Keratinocyte (primary cell): ENCODE measurements at regions not wholly inside any gene's neighbourhood (a gene's known extent, or its start where the extent isn't known, plus 50 kb on each side); places are given as distances from the start of the nearest gene placed in this dataset.

ENCODE experiments used
- DNase-seq: peaks from one replicate; pipeline ENCODE4 v3.0.0-alpha.2; 2011; ENCODE audit warnings: low read depth, missing footprints, low spot score
- FAIRE-seq: peaks from 2 replicates; lab custom pipeline; 2011; peaks lifted over from hg19 to GRCh38; lab: Jason Lieb, UNC
- H2AFZ ChIP-seq: 2 replicates; pipeline ENCODE4 v1.6.0; 2012; ENCODE audit warnings: low read length, control low read depth, inconsistent platforms; ENCODE audit not compliant: control insufficient read depth
- H3K27ac ChIP-seq: 2 replicates; pipeline ENCODE4 v1.5.1; 2011; ENCODE audit warnings: low read length; ENCODE audit not compliant: control insufficient read depth, insufficient read depth
- H3K27me3 ChIP-seq: 3 replicates; pipeline ENCODE4 v1.6.0; 2011; ENCODE audit warnings: low read length; ENCODE audit not compliant: control insufficient read depth, insufficient read depth; ENCODE audit errors: extremely low read depth
- H3K36me3 ChIP-seq, 2 experiments: 2 replicates in 1 of 2; 3 replicates in 1 of 2; pipeline ENCODE4 v1.5.1; 2011; ENCODE audit warnings: low read length in 2 of 2, mild to moderate bottlenecking in 1 of 2; ENCODE audit not compliant: control insufficient read depth in 2 of 2, insufficient read depth in 2 of 2; ENCODE audit errors: extremely low read depth in 1 of 2
- H3K4me1 ChIP-seq: 3 replicates; pipeline ENCODE4 v1.5.1; 2011; ENCODE audit warnings: low read length; ENCODE audit not compliant: control insufficient read depth, insufficient read depth; ENCODE audit errors: extremely low read depth
- H3K4me2 ChIP-seq: 3 replicates; pipeline ENCODE4 v1.6.0; 2011; ENCODE audit warnings: low read depth, low read length; ENCODE audit not compliant: control insufficient read depth, insufficient read depth; ENCODE audit errors: extremely low read depth
- H3K4me3 ChIP-seq, 3 experiments: fragments of 200-600 bp in 1 of 3; sonication (generic) in 1 of 3; 2 replicates in 2 of 3; 3 replicates in 1 of 3; pipeline ENCODE4 v1.5.1; 2011 to 2016; ENCODE audit warnings: low read length in 3 of 3, mild to moderate bottlenecking in 3 of 3, control low read depth in 2 of 3, inconsistent platforms in 1 of 3, low read depth in 1 of 3, mixed read lengths in 1 of 3, mixed run types in 1 of 3, moderate library complexity in 1 of 3; ENCODE audit not compliant: control insufficient read depth in 2 of 3, insufficient read depth in 2 of 3; ENCODE audit errors: extremely low read depth in 1 of 3
- H3K79me2 ChIP-seq: 2 replicates; pipeline ENCODE4 v1.6.0; 2012; ENCODE audit warnings: low read length; ENCODE audit not compliant: control insufficient read depth, insufficient read depth
- H3K9ac ChIP-seq: 3 replicates; pipeline ENCODE4 v1.6.0; 2011; ENCODE audit warnings: low read length; ENCODE audit not compliant: control insufficient read depth, insufficient read depth; ENCODE audit errors: extremely low read depth
- H3K9me1 ChIP-seq: 3 replicates; pipeline ENCODE4 v1.6.0; 2011; ENCODE audit warnings: low read length; ENCODE audit not compliant: control insufficient read depth, insufficient read depth; ENCODE audit errors: extremely low read depth
- H3K9me3 ChIP-seq: 2 replicates; pipeline ENCODE4 v1.5.1; 2012; ENCODE audit warnings: low read depth, low read length; ENCODE audit not compliant: control insufficient read depth
- H4K20me1 ChIP-seq: 3 replicates; pipeline ENCODE4 v1.6.0; 2011; ENCODE audit warnings: low read length; ENCODE audit not compliant: control insufficient read depth, insufficient read depth; ENCODE audit errors: extremely low read depth
- EZH2 ChIP-seq: IDR thresholded peaks from one replicate; pipeline ENCODE4 v1.6.1; 2012; ENCODE audit warnings: inconsistent platforms, mild to moderate bottlenecking, low read length, moderate library complexity
- dilution Hi-C: fragments of 300-500 bp; cut with MboI; formaldehyde crosslinking; loops from one replicate; pipeline ENCODE4 v1.7.0; 2020; ENCODE audit warnings: low sequenced_read_pairs; ENCODE audit not compliant: extremely low pct_ligation_motif_present
- TF ChIP-seq, protein P1 (sequence below), 3 experiments: IDR thresholded peaks in 1 of 3; conservative IDR thresholded peaks in 1 of 3; optimal IDR thresholded peaks in 1 of 3; 2 replicates in 2 of 3; 3 replicates in 1 of 3; pipeline versions ENCODE3 to v1.5.1; 2011; ENCODE audit warnings: low read length in 3 of 3, mild to moderate bottlenecking in 3 of 3, moderate library complexity in 2 of 3, control low read depth in 1 of 3, inconsistent platforms in 1 of 3; ENCODE audit not compliant: insufficient read depth in 2 of 3; ENCODE audit errors: extremely low read depth in 1 of 3

DNA sequence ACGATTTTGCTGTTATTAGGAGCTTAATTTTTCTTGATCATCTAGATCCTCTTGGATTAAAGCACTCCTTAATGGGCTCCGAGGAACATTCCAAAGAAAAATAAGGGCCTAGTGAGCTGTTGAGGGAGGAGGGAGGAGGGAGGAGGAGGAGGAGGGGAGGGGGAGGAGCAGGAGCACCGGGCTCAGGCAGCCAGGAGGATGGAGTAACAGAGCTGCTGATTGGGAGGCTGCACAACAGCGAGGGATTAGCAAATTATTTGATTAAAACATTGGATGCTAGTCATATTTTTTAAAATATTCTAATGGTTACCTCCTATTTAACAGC lies 302.1 kb upstream of the RRP15 start:
- DNase-seq (no peak), FAIRE-seq (no peak)
- H3K27ac ChIP-seq = no peak overlapping the region
- no peak for TF ChIP-seq EZH2
- no peak overlapping the region for H2AFZ ChIP-seq
- H3K4me2 ChIP-seq = no peak overlapping the region
- no peaks in the 10 kb centered on the region for H3K4me1 ChIP-seq
- no peak overlapping the region for H3K9ac ChIP-seq
- no peaks in the 10 kb centered on the region for H3K36me3 ChIP-seq
- H3K79me2 ChIP-seq = no peaks in the 10 kb centered on the region
- dilution Hi-C loops = no loop called here
- H3K4me3 ChIP-seq = no peak overlapping the region
- H3K9me3 ChIP-seq = no peaks in the 10 kb centered on the region
- H3K27me3 ChIP-seq = no peaks in the 10 kb centered on the region
- H3K9me1 ChIP-seq = no peaks in the 10 kb centered on the region
- no peaks in the 10 kb centered on the region for H4K20me1 ChIP-seq

DNA sequence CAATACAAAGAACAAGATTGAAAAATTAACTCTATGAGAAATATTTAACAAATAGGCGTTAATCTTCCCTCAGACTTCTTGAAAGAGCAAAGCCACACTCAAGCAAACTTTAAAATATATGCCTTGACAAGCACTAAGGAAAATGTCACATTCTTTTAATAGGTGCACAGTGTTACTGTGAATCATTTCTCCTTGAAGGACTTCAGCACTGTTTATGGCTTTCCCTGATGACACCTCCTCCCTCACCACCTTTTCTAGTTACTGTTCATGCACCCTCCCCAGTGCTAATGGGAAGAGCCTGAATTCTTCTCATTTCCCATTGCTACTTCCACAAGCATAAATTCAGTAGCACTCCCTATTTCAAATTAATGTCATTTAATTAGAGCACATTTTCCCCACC lies 299.5 kb upstream of the RRP15 start:
- Histone ChIP-seq H3K36me3 (no peaks in the 10 kb centered on the region), H3K27ac (no peak overlapping the region), H2AFZ (no peak overlapping the region), H4K20me1 (no peaks in the 10 kb centered on the region), H3K9ac (no peak overlapping the region), H3K27me3 (no peaks in the 10 kb centered on the region), H3K4me1 (no peaks in the 10 kb centered on the region), H3K9me1 (no peaks in the 10 kb centered on the region), H3K79me2 (no peaks in the 10 kb centered on the region), H3K4me3 (no peak overlapping the region), H3K9me3 (no peaks in the 10 kb centered on the region), H3K4me2 (no peak overlapping the region)
- FAIRE-seq (no peak), DNase-seq (no peak)
- dilution Hi-C loops = no loop called here
- TF ChIP-seq, protein P1, sequence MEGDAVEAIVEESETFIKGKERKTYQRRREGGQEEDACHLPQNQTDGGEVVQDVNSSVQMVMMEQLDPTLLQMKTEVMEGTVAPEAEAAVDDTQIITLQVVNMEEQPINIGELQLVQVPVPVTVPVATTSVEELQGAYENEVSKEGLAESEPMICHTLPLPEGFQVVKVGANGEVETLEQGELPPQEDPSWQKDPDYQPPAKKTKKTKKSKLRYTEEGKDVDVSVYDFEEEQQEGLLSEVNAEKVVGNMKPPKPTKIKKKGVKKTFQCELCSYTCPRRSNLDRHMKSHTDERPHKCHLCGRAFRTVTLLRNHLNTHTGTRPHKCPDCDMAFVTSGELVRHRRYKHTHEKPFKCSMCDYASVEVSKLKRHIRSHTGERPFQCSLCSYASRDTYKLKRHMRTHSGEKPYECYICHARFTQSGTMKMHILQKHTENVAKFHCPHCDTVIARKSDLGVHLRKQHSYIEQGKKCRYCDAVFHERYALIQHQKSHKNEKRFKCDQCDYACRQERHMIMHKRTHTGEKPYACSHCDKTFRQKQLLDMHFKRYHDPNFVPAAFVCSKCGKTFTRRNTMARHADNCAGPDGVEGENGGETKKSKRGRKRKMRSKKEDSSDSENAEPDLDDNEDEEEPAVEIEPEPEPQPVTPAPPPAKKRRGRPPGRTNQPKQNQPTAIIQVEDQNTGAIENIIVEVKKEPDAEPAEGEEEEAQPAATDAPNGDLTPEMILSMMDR (optimal IDR thresholded peaks at IDR 0.05 in 1 of 3, IDR thresholded peaks at IDR 0.05 in 1 of 3, conservative IDR thresholded peaks at IDR 0.05 in 1 of 3; ENCODE audit: extremely low read depth in 1 of 3, insufficient read depth in 2 of 3, low read length in 3 of 3) = no peak
- TF ChIP-seq EZH2 = no peak

DNA sequence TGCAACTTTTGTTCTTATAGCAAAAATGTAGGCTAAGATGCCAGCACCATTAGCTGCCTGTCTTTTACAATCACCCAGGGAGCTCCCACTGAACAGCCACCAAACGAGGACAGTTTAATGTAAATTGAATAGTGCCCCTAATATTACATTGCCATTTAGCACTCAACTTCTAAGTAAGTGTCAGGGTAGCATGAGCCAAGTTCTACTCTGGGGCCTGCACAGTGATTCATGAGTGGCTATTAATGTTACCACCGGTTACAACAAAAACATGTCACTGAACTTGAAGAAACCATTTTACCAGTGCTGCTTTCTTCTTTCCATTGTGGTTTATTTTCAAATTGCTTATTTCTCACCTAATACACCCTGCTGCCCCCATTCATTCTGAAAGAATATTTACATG lies 295.6 kb upstream of the RRP15 start:
- no peak overlapping the region for H3K9ac ChIP-seq
- no peak overlapping the region for H3K27ac ChIP-seq
- DNase-seq (no peak), FAIRE-seq (no peak)
- dilution Hi-C loops = no loop called here
- no peaks in the 10 kb centered on the region for H3K79me2 ChIP-seq
- H3K4me3 ChIP-seq = no peak overlapping the region
- H3K9me1 ChIP-seq = no peaks in the 10 kb centered on the region
- no peaks in the 10 kb centered on the region for H3K9me3 ChIP-seq
- H3K27me3 ChIP-seq = no peaks in the 10 kb centered on the region
- no peaks in the 10 kb centered on the region for H3K36me3 ChIP-seq
- no peaks in the 10 kb centered on the region for H4K20me1 ChIP-seq
- TF ChIP-seq, protein P1 (optimal IDR thresholded peaks at IDR 0.05 in 1 of 3, IDR thresholded peaks at IDR 0.05 in 1 of 3, conservative IDR thresholded peaks at IDR 0.05 in 1 of 3; ENCODE audit: extremely low read depth in 1 of 3, insufficient read depth in 2 of 3, low read length in 3 of 3) = no peak
- TF ChIP-seq EZH2 = no peak
- H3K4me2 ChIP-seq = no peak overlapping the region
- H2AFZ ChIP-seq = no peak overlapping the region
- no peaks in the 10 kb centered on the region for H3K4me1 ChIP-seq
